Transverse colon (tissue), 4 donors: ENCODE measurements at regions not wholly inside any gene's neighbourhood (a gene's known extent, or its start where the extent isn't known, plus 50 kb on each side); places are given as distances from the start of the nearest gene placed in this dataset.

ENCODE experiments used
- DNase-seq: peaks from one replicate; pipeline ENCODE4 v3.0.0-alpha.2; 2019
- H3K27ac ChIP-seq, 4 donors: fragments of 200-600 bp; sonication (generic); 2 replicates each; pipeline ENCODE4 v1.5.1; 2016 to 2018; ENCODE audit warnings: inconsistent platforms in 4 of 4
- H3K27me3 ChIP-seq: fragments of 200-600 bp; sonication (generic); 2 replicates; pipeline ENCODE4 v1.5.1; 2017; ENCODE audit warnings: inconsistent platforms
- H3K36me3 ChIP-seq, 4 donors: fragments of 200-600 bp; sonication (generic); 2 replicates each; pipeline ENCODE4 v1.5.1; 2017 to 2019; ENCODE audit warnings: inconsistent platforms in 4 of 4
- H3K4me1 ChIP-seq, 4 donors: fragments of 200-600 bp; sonication (generic); 2 replicates each; pipeline ENCODE4 v1.5.1; 2017 to 2020; ENCODE audit warnings: inconsistent platforms in 4 of 4
- H3K4me3 ChIP-seq, 4 donors: fragments of 200-600 bp; sonication (generic); 1 replicate in 1 of 4; 2 replicates in 3 of 4; pipeline versions ENCODE4 v1.5.1 to v1.6.1; 2017 to 2019; ENCODE audit warnings: inconsistent platforms in 4 of 4
- H3K9me3 ChIP-seq, 2 donors: fragments of 200-600 bp; sonication (generic); 2 replicates each; pipeline ENCODE4 v1.5.1; 2017 to 2019; ENCODE audit warnings: inconsistent platforms in 2 of 2
- CTCF ChIP-seq, 5 experiments: fragments of 200-600 bp in 3 of 5; fragments of 450-650 bp in 2 of 5; sonication (generic) in 3 of 5; IDR thresholded peaks; 1 replicate in 2 of 5; 2 replicates in 3 of 5; pipeline ENCODE4 v1.5.1; 2016 to 2017; ENCODE audit warnings: antibody characterized with exemption in 5 of 5, inconsistent platforms in 3 of 5, mild to moderate bottlenecking in 2 of 5, moderate library complexity in 1 of 5
- EP300 ChIP-seq: sonication (generic); formaldehyde crosslinking; IDR thresholded peaks from one replicate; pipeline ENCODE4 v1.6.1; 2017; ENCODE audit warnings: antibody characterized with exemption, low read depth
- POLR2A ChIP-seq: fragments of 450-650 bp; IDR thresholded peaks from one replicate; pipeline ENCODE4 v1.6.1; 2016; ENCODE audit warnings: antibody characterized with exemption, mild to moderate bottlenecking, moderate library complexity
- POLR2AphosphoS5 ChIP-seq, 3 donors: sonication (generic); formaldehyde crosslinking; IDR thresholded peaks; one replicate each; pipeline ENCODE4 v1.6.1; 2016; ENCODE audit warnings: antibody characterized with exemption in 3 of 3
- WGBS, 2 donors: methylation state at CpG; one replicate each; pipeline ENCODE4 v1.1.5; 2018; ENCODE audit warnings: low coverage in 1 of 2; 5-methylcytosine and 5-hydroxymethylcytosine counted together
- in situ Hi-C, 4 donors: fragments of 200-750 bp; cut with MboI; loops; one replicate each; pipeline versions ENCODE4 v1.15.0 to v1.15.1; 2017; ENCODE audit warnings: low sequenced_read_pairs in 3 of 4, low pct_ligation_motif_present in 1 of 4, low pct_unique_long_range_greater_than_20kb in 1 of 4
- intact Hi-C: fragments of 100-400 bp; cut with DNase I; formaldehyde crosslinking; loops from one replicate; pipeline ENCODE4 v1.15.1; 2023; ENCODE audit warnings: low total_unique reads

GRCh38 chr1:76759950-76760349 lies 107.3 kb upstream of the ST6GALNAC5 start:
- Histone ChIP-seq H3K9me3 (no peaks in the 10 kb centered on the region), H3K27ac (no peak overlapping the region), H3K36me3 (no peaks in the 10 kb centered on the region), H3K4me3 (no peak overlapping the region), H3K27me3 (no peaks in the 10 kb centered on the region), H3K4me1 (no peaks in the 10 kb centered on the region)
- DNase-seq = no peak
- TF ChIP-seq POLR2AphosphoS5 (IDR thresholded peaks at IDR 0.05) = no peak
- no peak for TF ChIP-seq POLR2A
- TF ChIP-seq EP300 = no peak
- TF ChIP-seq CTCF (IDR thresholded peaks at IDR 0.05) = no peak
- 13 to 42% methylated on average over 3 to 4 of the region's 4 CpGs for WGBS, 2 donors
- intact Hi-C loops = no loop called here
- in situ Hi-C loops = no loop called here

- intact Hi-C loops = no loop called here
- Histone ChIP-seq H3K4me3 (no peak overlapping the region), H3K27ac (no peak overlapping the region), H3K4me1 (no peaks in the 10 kb centered on the region), H3K36me3 (no peaks in the 10 kb centered on the region), H3K9me3 (no peaks in the 10 kb centered on the region), H3K27me3 (no peaks in the 10 kb centered on the region)
- WGBS, 2 donors = 58 to 59% methylated on average over 2 to 3 of the region's 3 CpGs
- in situ Hi-C loops = no loop called here
- DNase-seq = no peak
- no peak for TF ChIP-seq EP300
- TF ChIP-seq CTCF (IDR thresholded peaks at IDR 0.05) = no peak
- TF ChIP-seq POLR2AphosphoS5 (IDR thresholded peaks at IDR 0.05) = no peak
- no peak for TF ChIP-seq POLR2A
Measured at GRCh38 chr1:76763738-76764137, 103.5 kb upstream of the ST6GALNAC5 start.

- TF ChIP-seq POLR2AphosphoS5 (IDR thresholded peaks at IDR 0.05) (no peak), EP300 (no peak), POLR2A (no peak), CTCF (IDR thresholded peaks at IDR 0.05) (no peak)
Measured at GRCh38 chr1:76764638-76765454, 102.4 kb upstream of the ST6GALNAC5 start.

GRCh38 chr1:76766381-76766780 lies 100.9 kb upstream of the ST6GALNAC5 start:
- Histone ChIP-seq H3K36me3 (no peaks in the 10 kb centered on the region), H3K27me3 (no peaks in the 10 kb centered on the region), H3K4me3 (no peak overlapping the region), H3K4me1 (no peaks in the 10 kb centered on the region), H3K9me3 (no peaks in the 10 kb centered on the region), H3K27ac (no peak overlapping the region)
- in situ Hi-C loops = no loop called here
- intact Hi-C loops = no loop called here
- WGBS, 2 donors = 54 to 73% methylated on average over 1 of the region's 1 CpG
- TF ChIP-seq CTCF (IDR thresholded peaks at IDR 0.05) (no peak), POLR2A (no peak), EP300 (no peak), POLR2AphosphoS5 (IDR thresholded peaks at IDR 0.05) (no peak)
- DNase-seq = no peak

More at GRCh38 chr1:76764638-76765454, 102.4 kb upstream of the ST6GALNAC5 start:
- H3K27ac ChIP-seq = peak overlapping the region in 1 of 4 donors; percentile 27
- H3K36me3 ChIP-seq = no peaks in the 10 kb centered on the region
- WGBS, 2 donors = 59 to 68% methylated on average over 11 to 26 of the region's 26 CpGs
- no peaks in the 10 kb centered on the region for H3K27me3 ChIP-seq
- intact Hi-C loops = no loop called here
- no peaks in the 10 kb centered on the region for H3K9me3 ChIP-seq
- in situ Hi-C loops = no loop called here
- no peak for DNase-seq
- H3K4me1 ChIP-seq = no peaks in the 10 kb centered on the region
- H3K4me3 ChIP-seq = no peak overlapping the region
